ENCODE measurements at regions not wholly inside any gene's neighbourhood (a gene's known extent, or its start where the extent isn't known, plus 50 kb on each side); places are given as distances from the start of the nearest gene placed in this dataset.

GRCh38 chr5:131084436-131084835 is 80.6 kb downstream of the HINT1 start:
- 70 to 76% methylated on average over 3 of the region's 3 CpGs for whole genome bisulfite sequencing, 2 donors (ENCODE audit: low coverage in 1 of 2)
- intact Hi-C loops (cut with DNase I; ENCODE audit: low total_unique reads) (no loop called here), in situ Hi-C loops (cut with MboI; ENCODE audit: low pct_ligation_motif_present in 1 of 4, low pct_unique_long_range_greater_than_20kb in 1 of 4, low sequenced_read_pairs in 3 of 4) (no loop called here)
- TF ChIP-seq POLR2AphosphoS5 (IDR thresholded peaks at IDR 0.05) (no peak), POLR2A (IDR thresholded peaks at IDR 0.05) (no peak), EP300 (IDR thresholded peaks at IDR 0.05; ENCODE audit: low read depth) (no peak), CTCF (IDR thresholded peaks at IDR 0.05) (no peak)
- Histone ChIP-seq H3K27me3 (no peaks in the 10 kb centered on the region), H3K4me1 (no peaks in the 10 kb centered on the region), H3K9me3 (no peaks in the 10 kb centered on the region), H3K27ac (no peak overlapping the region), H3K36me3 (no peaks in the 10 kb centered on the region), H3K4me3 (no peak overlapping the region)
- no peak for DNase-seq

- WGBS, 2 donors (ENCODE audit: low coverage in 1 of 2): 36 to 43% methylated on average over 2 of the region's 2 CpGs
Observed at GRCh38 chr5:131081913-131082488, 83.1 kb downstream of the HINT1 start.

GRCh38 chr5:131081374-131081773 is 83.7 kb downstream of the HINT1 start:
- no peak overlapping the region for H3K27ac ChIP-seq
- WGBS, 2 donors (ENCODE audit: low coverage in 1 of 2): 77 to 93% methylated on average over 3 of the region's 3 CpGs

More at GRCh38 chr5:131081913-131082488, 83.1 kb downstream of the HINT1 start:
- H3K36me3 ChIP-seq: no peaks in the 10 kb centered on the region
- DNase-seq: no peak
- H3K27ac ChIP-seq: no peak overlapping the region
- no peaks in the 10 kb centered on the region for H3K27me3 ChIP-seq
- in situ Hi-C loops (cut with MboI; ENCODE audit: low pct_ligation_motif_present in 1 of 4, low pct_unique_long_range_greater_than_20kb in 1 of 4, low sequenced_read_pairs in 3 of 4) (no loop called here), intact Hi-C loops (cut with DNase I; ENCODE audit: low total_unique reads) (no loop called here)
- H3K4me3 ChIP-seq: no peak overlapping the region
- H3K9me3 ChIP-seq: no peaks in the 10 kb centered on the region
- no peak for TF ChIP-seq POLR2A (IDR thresholded peaks at IDR 0.05)
- no peak for TF ChIP-seq EP300 (IDR thresholded peaks at IDR 0.05; ENCODE audit: low read depth)
- TF ChIP-seq CTCF (IDR thresholded peaks at IDR 0.05): no peak
- TF ChIP-seq POLR2AphosphoS5 (IDR thresholded peaks at IDR 0.05): no peak
- no peaks in the 10 kb centered on the region for H3K4me1 ChIP-seq

DNA sequence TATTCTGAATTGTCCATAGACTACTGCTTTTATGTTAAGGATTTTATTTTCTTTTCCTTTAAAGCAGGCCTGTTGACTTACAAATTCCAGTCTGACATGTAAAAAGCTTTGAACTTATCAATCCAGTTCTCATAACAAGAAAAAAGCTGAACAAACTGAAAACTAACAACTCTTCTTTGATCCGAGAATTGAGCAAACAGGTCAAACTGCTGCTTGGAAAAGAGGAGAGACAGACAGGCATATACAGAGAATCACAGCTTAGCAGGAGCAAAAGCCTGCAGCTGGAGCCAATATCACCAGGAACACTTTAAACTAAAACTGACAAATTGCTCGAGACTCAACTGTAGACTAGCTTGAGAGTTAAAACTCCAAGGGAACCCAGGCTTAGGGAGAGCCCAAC is 85.8 kb downstream of the HINT1 start:
- Histone ChIP-seq H3K27ac (no peak overlapping the region), H3K4me1 (no peaks in the 10 kb centered on the region), H3K27me3 (no peaks in the 10 kb centered on the region), H3K9me3 (no peaks in the 10 kb centered on the region), H3K36me3 (no peaks in the 10 kb centered on the region), H3K4me3 (no peak overlapping the region)
- intact Hi-C loops (cut with DNase I; ENCODE audit: low total_unique reads) (no loop called here), in situ Hi-C loops (cut with MboI; ENCODE audit: low pct_ligation_motif_present in 1 of 4, low pct_unique_long_range_greater_than_20kb in 1 of 4, low sequenced_read_pairs in 3 of 4) (no loop called here)
- TF ChIP-seq EP300 (IDR thresholded peaks at IDR 0.05; ENCODE audit: low read depth) (no peak), CTCF (IDR thresholded peaks at IDR 0.05) (no peak), POLR2AphosphoS5 (IDR thresholded peaks at IDR 0.05) (no peak), POLR2A (IDR thresholded peaks at IDR 0.05) (no peak)
- DNase-seq: no peak
- 52 to 60% methylated on average over 2 of the region's 2 CpGs for WGBS, 2 donors (ENCODE audit: low coverage in 1 of 2)

More at GRCh38 chr5:131081374-131081773, 83.7 kb downstream of the HINT1 start:
- H3K4me1 ChIP-seq: no peaks in the 10 kb centered on the region
- no peak for DNase-seq
- in situ Hi-C loops (cut with MboI; ENCODE audit: low pct_ligation_motif_present in 1 of 4, low pct_unique_long_range_greater_than_20kb in 1 of 4, low sequenced_read_pairs in 3 of 4): no loop called here
- H3K36me3 ChIP-seq: no peaks in the 10 kb centered on the region
- intact Hi-C loops (cut with DNase I; ENCODE audit: low total_unique reads): no loop called here
- H3K4me3 ChIP-seq: no peak overlapping the region
- H3K27me3 ChIP-seq: no peaks in the 10 kb centered on the region
- no peaks in the 10 kb centered on the region for H3K9me3 ChIP-seq
- TF ChIP-seq EP300 (IDR thresholded peaks at IDR 0.05; ENCODE audit: low read depth) (no peak), CTCF (IDR thresholded peaks at IDR 0.05) (no peak), POLR2A (IDR thresholded peaks at IDR 0.05) (no peak), POLR2AphosphoS5 (IDR thresholded peaks at IDR 0.05) (no peak)

All from transverse colon (tissue), 4 donors.